Activated CD8-positive, alpha-beta T cell treated with anti-CD3 and anti-CD28 coated beads for 36 hours (primary cell): ENCODE measurements at regions not wholly inside any gene's neighbourhood (a gene's known extent, or its start where the extent isn't known, plus 50 kb on each side); places are given as distances from the start of the nearest gene placed in this dataset.

Experiments
- ATAC-seq: fragments of 200-7000 bp; cut with Tn5 transposase; one replicate; pipeline ENCODE4 v1.10.0; 2021; ENCODE audit warnings: mild to moderate bottlenecking, moderate library complexity
- CTCF ChIA-PET: fragments of 350-600 bp; sonication (Branson Sonifier 250); formaldehyde crosslinking; loops from one replicate; lab custom pipeline; 2021; ENCODE audit warnings: antibody characterized with exemption; lab: Charles Lee
- POLR2A ChIA-PET: fragments of 350-600 bp; sonication (Branson Sonifier 250); formaldehyde crosslinking; loops from one replicate; lab custom pipeline; 2021; ENCODE audit warnings: antibody characterized with exemption; lab: Charles Lee
- DNase-seq: peaks from one replicate; pipeline ENCODE4 v3.0.0-alpha.2; 2020
- H3K27ac Mint-ChIP-seq: one replicate; pipeline ENCODE4 v1.8.0; 2021; ENCODE audit warnings: mild to moderate bottlenecking, mixed read lengths
- H3K27me3 Mint-ChIP-seq: one replicate; pipeline ENCODE4 v1.8.0; 2021; ENCODE audit warnings: mixed read lengths
- H3K36me3 Mint-ChIP-seq: one replicate; pipeline ENCODE4 v1.8.0; 2021; ENCODE audit warnings: low read depth, mixed read lengths
- H3K4me1 Mint-ChIP-seq: one replicate; pipeline ENCODE4 v1.8.0; 2021; ENCODE audit warnings: low read depth, mixed read lengths
- H3K4me3 Mint-ChIP-seq: one replicate; pipeline ENCODE4 v1.8.0; 2021; ENCODE audit warnings: mild to moderate bottlenecking, moderate library complexity, mixed read lengths
- H3K9me3 Mint-ChIP-seq: one replicate; pipeline ENCODE4 v1.8.0; 2021; ENCODE audit warnings: mixed read lengths
- CTCF ChIP-seq: fragments of 200-600 bp; IDR thresholded peaks from one replicate; pipeline ENCODE4 v1.8.0; 2022; ENCODE audit warnings: antibody characterized with exemption, mild to moderate bottlenecking
- intact Hi-C: fragments of 100-400 bp; cut with micrococcal nuclease; formaldehyde crosslinking; loops from one replicate; pipeline ENCODE4 v1.10.0; 2022

DNA sequence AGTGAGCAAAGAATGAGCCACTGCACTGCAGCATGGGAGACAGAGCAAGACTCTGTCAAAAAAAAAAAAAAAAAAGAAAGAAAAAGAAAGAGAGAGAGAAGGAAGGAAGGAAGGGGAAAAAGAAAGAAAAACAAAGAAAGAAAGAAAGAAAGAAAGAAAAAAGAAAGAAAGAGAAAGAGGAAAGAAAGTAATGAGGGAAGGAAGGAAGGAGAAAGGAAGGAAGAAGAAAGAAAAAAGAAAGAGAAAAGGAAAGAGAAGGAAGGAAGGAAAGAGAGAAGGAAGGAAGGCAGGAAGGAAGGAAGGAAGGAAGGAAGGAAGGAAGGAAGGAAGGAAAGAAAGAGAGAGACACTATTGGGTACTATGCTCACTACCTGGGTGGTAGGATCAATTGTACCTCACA lies 122.2 kb upstream of the ERCC4 start:
- CTCF ChIA-PET, result no interaction called here

GRCh38 chr16:13798211-13798610 lies 121.7 kb upstream of the ERCC4 start:
- Mint-ChIP-seq H3K27me3 (peaks cover 4% of the 10 kb centered on the region), H3K9me3 (no peaks in the 10 kb centered on the region), H3K27ac (no peak overlapping the region), H3K4me1 (no peaks in the 10 kb centered on the region), H3K36me3 (no peaks in the 10 kb centered on the region), H3K4me3 (no peak overlapping the region)
- intact Hi-C loops, result no loop called here
- no peak for ATAC-seq
- TF ChIP-seq CTCF, result no peak
- CTCF ChIA-PET, result no interaction called here
- DNase-seq, result no peak
- POLR2A ChIA-PET, result no interaction called here

More for the DNA sequence above, 122.2 kb upstream of the ERCC4 start:
- DNase-seq (no peak), ATAC-seq (no peak)
- H3K27ac Mint-ChIP-seq, result no peak overlapping the region
- no peaks in the 10 kb centered on the region for H3K4me1 Mint-ChIP-seq
- H3K4me3 Mint-ChIP-seq, result no peak overlapping the region
- POLR2A ChIA-PET, result no interaction called here
- H3K36me3 Mint-ChIP-seq, result no peaks in the 10 kb centered on the region
- intact Hi-C loops, result no loop called here
- H3K9me3 Mint-ChIP-seq, result no peaks in the 10 kb centered on the region
- H3K27me3 Mint-ChIP-seq, result peaks cover 4% of the 10 kb centered on the region
- no peak for TF ChIP-seq CTCF

DNA sequence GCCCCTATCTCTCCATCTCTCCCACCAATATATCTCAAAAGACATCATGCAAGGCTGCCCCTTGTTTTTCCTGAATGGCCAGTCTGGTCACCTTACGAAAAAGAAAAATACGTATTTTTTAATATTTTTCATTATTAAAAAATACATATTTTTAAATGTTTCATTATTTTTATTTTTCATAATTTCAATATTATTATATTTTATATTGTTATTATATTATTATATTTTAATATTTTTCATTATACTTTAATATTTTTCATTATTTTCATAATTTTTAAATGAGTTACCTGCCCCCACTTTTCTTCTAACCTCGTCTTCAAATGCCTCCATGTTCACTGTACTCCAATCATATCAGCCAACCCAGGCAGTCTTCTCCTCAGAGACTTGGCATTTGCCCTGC lies 116.0 kb upstream of the ERCC4 start:
- Mint-ChIP-seq H3K27me3 (peaks cover 2% of the 10 kb centered on the region), H3K27ac (no peak overlapping the region), H3K4me1 (no peaks in the 10 kb centered on the region), H3K36me3 (no peaks in the 10 kb centered on the region), H3K9me3 (no peaks in the 10 kb centered on the region), H3K4me3 (no peak overlapping the region)
- intact Hi-C loops, result no loop called here
- no peak for TF ChIP-seq CTCF
- POLR2A ChIA-PET, result no interaction called here
- CTCF ChIA-PET, result no interaction called here
- DNase-seq (no peak), ATAC-seq (no peak)

DNA sequence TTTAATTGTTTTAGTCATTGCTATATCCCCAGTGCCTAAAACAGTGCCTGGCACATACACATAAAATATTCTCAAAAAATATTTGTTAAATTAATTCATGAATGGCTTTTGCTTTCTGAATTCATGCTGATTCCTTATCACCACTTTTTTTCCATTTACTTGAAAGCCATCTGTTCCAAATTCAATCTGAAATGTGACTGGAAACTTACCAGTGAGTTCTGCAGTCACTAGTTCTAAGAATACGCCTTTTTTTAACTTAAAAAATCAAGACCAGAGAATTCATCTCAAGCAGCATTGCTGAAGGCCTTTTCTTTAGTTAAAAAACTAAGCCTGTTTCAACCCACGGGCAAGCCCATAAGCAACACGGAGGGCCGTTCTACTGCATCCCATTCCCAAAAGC lies 114.0 kb upstream of the ERCC4 start:
- ATAC-seq (no peak), DNase-seq (no peak)
- H3K27me3 Mint-ChIP-seq, result peaks cover 2% of the 10 kb centered on the region
- no peak overlapping the region for H3K4me3 Mint-ChIP-seq
- no peaks in the 10 kb centered on the region for H3K4me1 Mint-ChIP-seq
- no peak overlapping the region for H3K27ac Mint-ChIP-seq
- ChIA-PET POLR2A (no interaction called here), CTCF (no interaction called here)
- TF ChIP-seq CTCF, result no peak
- intact Hi-C loops, result no loop called here
- no peaks in the 10 kb centered on the region for H3K9me3 Mint-ChIP-seq
- H3K36me3 Mint-ChIP-seq, result no peaks in the 10 kb centered on the region

DNA sequence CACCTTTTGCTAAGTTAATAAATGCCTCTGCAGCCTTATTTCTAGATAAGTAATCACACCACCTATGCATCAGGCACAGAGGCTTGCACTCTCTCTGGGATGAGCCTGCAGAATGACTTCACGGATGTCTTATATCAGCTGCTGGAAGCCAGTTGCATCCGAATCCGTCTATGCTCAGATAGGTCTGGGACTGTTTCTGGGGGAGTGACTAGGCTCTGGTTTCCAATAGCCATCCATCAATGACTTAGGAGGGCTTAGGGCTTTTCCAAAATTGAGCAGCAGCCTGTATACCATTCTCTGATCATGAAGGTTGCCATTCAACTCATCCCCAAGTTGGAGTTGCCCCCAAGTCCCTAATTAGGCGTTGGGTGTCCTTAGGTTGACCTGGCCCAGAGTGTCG lies 113.3 kb upstream of the ERCC4 start:
- intact Hi-C loops, result no loop called here
- POLR2A ChIA-PET, result no interaction called here
- Mint-ChIP-seq H3K27me3 (peaks cover 2% of the 10 kb centered on the region), H3K4me1 (no peaks in the 10 kb centered on the region), H3K9me3 (no peaks in the 10 kb centered on the region), H3K4me3 (no peak overlapping the region), H3K27ac (no peak overlapping the region), H3K36me3 (no peaks in the 10 kb centered on the region)
- TF ChIP-seq CTCF, result no peak
- no peak for DNase-seq
- CTCF ChIA-PET, result no interaction called here
- no peak for ATAC-seq
